ENCODE measurements at regions not wholly inside any gene's neighbourhood (a gene's known extent, or its start where the extent isn't known, plus 50 kb on each side); places are given as distances from the start of the nearest gene placed in this dataset.

DNA sequence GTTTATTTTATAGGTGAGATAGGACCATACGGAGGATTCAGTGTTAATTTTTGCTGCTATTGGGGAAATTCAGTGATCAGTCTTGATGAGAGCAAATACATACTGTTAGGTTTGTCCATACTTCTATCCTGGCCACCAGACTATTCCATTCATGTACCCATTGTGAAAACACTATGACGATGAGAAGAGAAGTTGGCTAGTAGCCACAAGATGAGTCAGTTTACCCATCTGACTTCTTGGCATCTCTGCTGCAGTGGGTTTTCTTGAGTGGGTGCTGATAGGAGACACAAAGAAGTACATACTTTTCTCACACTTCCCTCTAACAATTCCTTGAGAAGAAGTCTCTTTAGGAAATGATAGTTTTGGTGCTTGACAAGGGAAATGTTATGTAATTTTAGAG lies 133.1 kb downstream of the TFPI2 start:
- TF ChIP-seq CHD4 (IDR thresholded peaks at IDR 0.05; ENCODE audit: borderline replicate concordance, low read length): no peak
- TF ChIP-seq ZNF121 (CRISPR knock-in tag; IDR thresholded peaks at IDR 0.05): no peak
- no peak for TF ChIP-seq NFATC3 (CRISPR knock-in tag; IDR thresholded peaks at IDR 0.05)
- no peak for TF ChIP-seq RARA (CRISPR knock-in tag; IDR thresholded peaks at IDR 0.05)
- no peak for TF ChIP-seq CENPBD1 (CRISPR knock-in tag; IDR thresholded peaks at IDR 0.05; ENCODE audit: borderline replicate concordance, low read depth)
- no peak for TF ChIP-seq ARHGAP35 (CRISPR knock-in tag; IDR thresholded peaks at IDR 0.05; ENCODE audit: borderline replicate concordance)
- TF ChIP-seq ZNF280D (CRISPR knock-in tag; IDR thresholded peaks at IDR 0.05): no peak
- no peak for TF ChIP-seq ZNF557 (CRISPR knock-in tag; IDR thresholded peaks at IDR 0.05)
- TF ChIP-seq ZNF768 (CRISPR knock-in tag; IDR thresholded peaks at IDR 0.05): no peak
- no peak for TF ChIP-seq ZBTB42 (CRISPR knock-in tag; IDR thresholded peaks at IDR 0.05)
- no peak for TF ChIP-seq PHF8 (CRISPR knock-in tag; IDR thresholded peaks at IDR 0.05)
- TF ChIP-seq, protein P1, sequence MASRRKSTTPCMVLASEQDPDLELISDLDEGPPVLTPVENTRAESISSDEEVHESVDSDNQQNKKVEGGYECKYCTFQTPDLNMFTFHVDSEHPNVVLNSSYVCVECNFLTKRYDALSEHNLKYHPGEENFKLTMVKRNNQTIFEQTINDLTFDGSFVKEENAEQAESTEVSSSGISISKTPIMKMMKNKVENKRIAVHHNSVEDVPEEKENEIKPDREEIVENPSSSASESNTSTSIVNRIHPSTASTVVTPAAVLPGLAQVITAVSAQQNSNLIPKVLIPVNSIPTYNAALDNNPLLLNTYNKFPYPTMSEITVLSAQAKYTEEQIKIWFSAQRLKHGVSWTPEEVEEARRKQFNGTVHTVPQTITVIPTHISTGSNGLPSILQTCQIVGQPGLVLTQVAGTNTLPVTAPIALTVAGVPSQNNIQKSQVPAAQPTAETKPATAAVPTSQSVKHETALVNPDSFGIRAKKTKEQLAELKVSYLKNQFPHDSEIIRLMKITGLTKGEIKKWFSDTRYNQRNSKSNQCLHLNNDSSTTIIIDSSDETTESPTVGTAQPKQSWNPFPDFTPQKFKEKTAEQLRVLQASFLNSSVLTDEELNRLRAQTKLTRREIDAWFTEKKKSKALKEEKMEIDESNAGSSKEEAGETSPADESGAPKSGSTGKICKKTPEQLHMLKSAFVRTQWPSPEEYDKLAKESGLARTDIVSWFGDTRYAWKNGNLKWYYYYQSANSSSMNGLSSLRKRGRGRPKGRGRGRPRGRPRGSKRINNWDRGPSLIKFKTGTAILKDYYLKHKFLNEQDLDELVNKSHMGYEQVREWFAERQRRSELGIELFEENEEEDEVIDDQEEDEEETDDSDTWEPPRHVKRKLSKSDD (CRISPR knock-in tag; IDR thresholded peaks at IDR 0.05; ENCODE audit: low read depth): no peak
- no peak for TF ChIP-seq HBP1 (CRISPR knock-in tag; IDR thresholded peaks at IDR 0.05; ENCODE audit: low read depth)
- TF ChIP-seq SIX4 (CRISPR knock-in tag; IDR thresholded peaks at IDR 0.05): no peak

Data from HepG2 (cell line).